GM12875 (cell line): ENCODE measurements at regions not wholly inside any gene's neighbourhood (a gene's known extent, or its start where the extent isn't known, plus 50 kb on each side); places are given as distances from the start of the nearest gene placed in this dataset.

Experiments
- H3K4me3 ChIP-seq: one replicate; pipeline ENCODE4 v1.5.1; 2011; ENCODE audit warnings: low read depth, low read length, control low read depth
- TF ChIP-seq, protein P1 (sequence below): IDR thresholded peaks from 2 replicates; pipeline ENCODE4 v1.5.1; 2011; ENCODE audit warnings: low read depth, mild to moderate bottlenecking, control low read depth, inconsistent platforms, low read length, moderate library complexity, borderline replicate concordance; ENCODE audit not compliant: insufficient read depth

DNA sequence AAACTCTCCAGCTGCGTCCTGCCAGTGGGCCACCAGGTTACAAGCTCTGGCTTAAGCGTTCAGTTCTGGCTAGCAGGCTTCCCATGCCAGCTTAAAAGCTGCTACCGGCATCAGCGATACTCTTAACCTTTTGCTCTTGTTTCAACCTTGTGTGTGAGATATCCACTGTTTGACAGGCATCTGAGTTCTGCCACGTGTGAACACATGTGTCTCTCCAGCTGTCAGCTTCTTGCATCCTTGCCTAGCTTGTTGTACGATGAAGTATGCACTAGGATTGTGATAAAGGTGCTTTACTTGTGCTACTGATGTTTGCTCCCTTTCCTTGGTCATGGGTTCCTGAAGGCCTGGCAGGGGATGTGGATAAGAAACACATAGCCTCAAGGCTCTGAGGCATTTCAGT is 201.6 kb downstream of the PRDM2 start:
- TF ChIP-seq, protein P1, sequence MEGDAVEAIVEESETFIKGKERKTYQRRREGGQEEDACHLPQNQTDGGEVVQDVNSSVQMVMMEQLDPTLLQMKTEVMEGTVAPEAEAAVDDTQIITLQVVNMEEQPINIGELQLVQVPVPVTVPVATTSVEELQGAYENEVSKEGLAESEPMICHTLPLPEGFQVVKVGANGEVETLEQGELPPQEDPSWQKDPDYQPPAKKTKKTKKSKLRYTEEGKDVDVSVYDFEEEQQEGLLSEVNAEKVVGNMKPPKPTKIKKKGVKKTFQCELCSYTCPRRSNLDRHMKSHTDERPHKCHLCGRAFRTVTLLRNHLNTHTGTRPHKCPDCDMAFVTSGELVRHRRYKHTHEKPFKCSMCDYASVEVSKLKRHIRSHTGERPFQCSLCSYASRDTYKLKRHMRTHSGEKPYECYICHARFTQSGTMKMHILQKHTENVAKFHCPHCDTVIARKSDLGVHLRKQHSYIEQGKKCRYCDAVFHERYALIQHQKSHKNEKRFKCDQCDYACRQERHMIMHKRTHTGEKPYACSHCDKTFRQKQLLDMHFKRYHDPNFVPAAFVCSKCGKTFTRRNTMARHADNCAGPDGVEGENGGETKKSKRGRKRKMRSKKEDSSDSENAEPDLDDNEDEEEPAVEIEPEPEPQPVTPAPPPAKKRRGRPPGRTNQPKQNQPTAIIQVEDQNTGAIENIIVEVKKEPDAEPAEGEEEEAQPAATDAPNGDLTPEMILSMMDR: no peak

GRCh38 chr1:13908128-13908527 is 208.1 kb downstream of the PRDM2 start:
- TF ChIP-seq, protein P1: no peak
- no peak overlapping the region for H3K4me3 ChIP-seq

More for the DNA sequence above, 201.6 kb downstream of the PRDM2 start:
- H3K4me3 ChIP-seq: no peak overlapping the region

GRCh38 chr1:13911697-13912619 is 212.0 kb downstream of the PRDM2 start:
- TF ChIP-seq, protein P1: no peak
- H3K4me3 ChIP-seq: no peak overlapping the region

DNA sequence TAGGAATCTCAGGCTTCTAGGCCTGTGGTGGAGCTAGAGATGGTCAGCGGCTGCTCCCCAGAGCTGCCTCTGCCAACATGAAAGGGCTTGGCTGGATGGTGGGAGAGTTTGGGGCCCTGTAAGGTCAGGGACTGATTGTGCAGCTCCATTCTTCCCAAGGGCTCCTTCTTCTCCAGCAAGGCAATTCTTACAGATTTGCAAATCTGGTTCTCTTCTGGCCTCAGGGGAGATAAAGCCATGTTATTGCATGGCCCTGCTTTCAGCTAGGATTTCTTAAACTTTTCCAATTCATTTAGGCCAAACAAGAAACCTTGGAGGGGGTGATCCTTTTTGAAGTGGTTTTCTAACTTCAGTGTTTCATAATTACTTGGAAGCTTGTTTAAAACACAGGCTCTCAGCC is 213.4 kb downstream of the PRDM2 start:
- TF ChIP-seq, protein P1: no peak

GRCh38 chr1:13916530-13916929 is 216.5 kb downstream of the PRDM2 start:
- TF ChIP-seq, protein P1: no peak
- H3K4me3 ChIP-seq: no peak overlapping the region

More for the DNA sequence above, 213.4 kb downstream of the PRDM2 start:
- H3K4me3 ChIP-seq: no peak overlapping the region

GRCh38 chr1:13917607-13918006 is 217.6 kb downstream of the PRDM2 start:
- H3K4me3 ChIP-seq: no peak overlapping the region
- TF ChIP-seq, protein P1: no peak

- TF ChIP-seq, protein P1: no peak
- no peak overlapping the region for H3K4me3 ChIP-seq
These were observed 218.9 kb downstream of the PRDM2 start for GRCh38 chr1:13918862-13919261.
